ENCODE measurements at regions not wholly inside any gene's neighbourhood (a gene's known extent, or its start where the extent isn't known, plus 50 kb on each side); places are given as distances from the start of the nearest gene placed in this dataset.

- TF ChIP-seq POLR2A (IDR thresholded peaks at IDR 0.05; ENCODE audit: low read depth) (no peak), EP300 (IDR thresholded peaks at IDR 0.05) (no peak), CTCF (IDR thresholded peaks at IDR 0.05) (no peak), POLR2AphosphoS5 (IDR thresholded peaks at IDR 0.05) (no peak)
Observed at GRCh38 chr15:88341653-88342052, 85.1 kb upstream of the NTRK3 start.

Data from esophagus muscularis mucosa (tissue), 4 donors.